Left kidney (tissue), 1 donor: ENCODE measurements at regions not wholly inside any gene's neighbourhood (a gene's known extent, or its start where the extent isn't known, plus 50 kb on each side); places are given as distances from the start of the nearest gene placed in this dataset.

Experiments
- DNase-seq: peaks from one replicate; pipeline ENCODE4 v3.0.0-alpha.2; 2013

- DNase-seq: no peak
Measured at GRCh38 chr2:198213253-198213652, 408.9 kb downstream of the PLCL1 start.

GRCh38 chr2:198211706-198212105, 407.3 kb downstream of the PLCL1 start:
- no peak for DNase-seq

GRCh38 chr2:198203336-198204069, 399.1 kb downstream of the PLCL1 start:
- DNase-seq: no peak
